H1 (cell line): ENCODE measurements at regions not wholly inside any gene's neighbourhood (a gene's known extent, or its start where the extent isn't known, plus 50 kb on each side); places are given as distances from the start of the nearest gene placed in this dataset.

ENCODE experiments used
- CTCF ChIA-PET: fragments of 300-600 bp; sonication (Branson Sonifier 250); formaldehyde crosslinking; loops from one replicate; lab custom pipeline; 2021; ENCODE audit not compliant: partially characterized antibody; lab: Charles Lee
- POLR2A ChIA-PET: fragments of 300-600 bp; sonication (Branson Sonifier 250); formaldehyde crosslinking; loops from one replicate; lab custom pipeline; 2021; ENCODE audit warnings: inconsistent platforms; ENCODE audit not compliant: partially characterized antibody; lab: Charles Lee
- DNase-seq, 2 experiments: peaks; one replicate each; pipeline versions ENCODE4 v3.0.0 to v3.0.0-alpha.2; 2010 to 2022; ENCODE audit warnings: low spot score in 2 of 2, low read depth in 1 of 2, mixed read lengths in 1 of 2
- FAIRE-seq: peaks from 2 replicates; lab custom pipeline; 2011; peaks lifted over from hg19 to GRCh38; lab: Jason Lieb, UNC
- H2AFZ ChIP-seq: 2 replicates; pipeline ENCODE4 v1.8.1; 2012; ENCODE audit warnings: low read length, inconsistent platforms
- H2AK5ac ChIP-seq: 2 replicates; pipeline ENCODE4 v1.6.1; 2013; ENCODE audit warnings: low read depth, low read length
- H2BK120ac ChIP-seq: replicated peaks from 2 replicates; pipeline ENCODE3; 2013; ENCODE audit warnings: low read depth, low read length, inconsistent platforms
- H2BK12ac ChIP-seq: 2 replicates; pipeline ENCODE4 v1.6.1; 2013; ENCODE audit warnings: low read depth, low read length
- H2BK15ac ChIP-seq: 2 replicates; pipeline ENCODE4 v1.6.1; 2013; ENCODE audit warnings: low read length
- H2BK20ac ChIP-seq: 2 replicates; pipeline ENCODE4 v1.6.1; 2013; ENCODE audit warnings: low read length
- H2BK5ac ChIP-seq: 2 replicates; pipeline ENCODE4 v1.6.1; 2013; ENCODE audit warnings: low read depth, low read length
- H3K14ac ChIP-seq: 2 replicates; pipeline ENCODE4 v1.6.1; 2013; ENCODE audit warnings: inconsistent platforms; ENCODE audit not compliant: insufficient read length
- H3K18ac ChIP-seq: 2 replicates; pipeline ENCODE4 v1.6.1; 2013; ENCODE audit warnings: low read length; ENCODE audit errors: extremely low read depth
- H3K23ac ChIP-seq: 2 replicates; pipeline ENCODE4 v1.6.1; 2013; ENCODE audit warnings: inconsistent platforms; ENCODE audit not compliant: insufficient read length
- H3K23me2 ChIP-seq: 2 replicates; pipeline ENCODE4 v1.6.1; 2013; ENCODE audit warnings: low read depth, low read length
- H3K27ac ChIP-seq: 2 replicates; pipeline ENCODE4 v1.6.1; 2011; ENCODE audit warnings: low read depth, low read length, inconsistent platforms
- H3K27me3 ChIP-seq, 4 experiments: replicated peaks in 1 of 4; 1 replicate in 1 of 4; 2 replicates in 3 of 4; pipeline versions ENCODE4 v1.6.1 to v1.8.1; 2011 to 2013; ENCODE audit warnings: low read length in 3 of 4, mild to moderate bottlenecking in 3 of 4, inconsistent platforms in 2 of 4, mixed read lengths in 2 of 4, moderate library complexity in 1 of 4; ENCODE audit not compliant: control insufficient read depth in 3 of 4, insufficient read depth in 3 of 4; ENCODE audit errors: extremely low read depth in 1 of 4
- H3K36me3 ChIP-seq, 4 experiments: 2 replicates each; pipeline versions ENCODE4 v1.6.1 to v1.8.1; 2011 to 2013; ENCODE audit warnings: mild to moderate bottlenecking in 4 of 4, low read length in 3 of 4, moderate library complexity in 2 of 4, control low read depth in 1 of 4, inconsistent platforms in 1 of 4; ENCODE audit not compliant: insufficient read depth in 4 of 4, control insufficient read depth in 2 of 4
- H3K4ac ChIP-seq: replicated peaks from 2 replicates; pipeline ENCODE3; 2013; ENCODE audit warnings: low read length, low read depth, mixed read lengths, inconsistent platforms; ENCODE audit not compliant: insufficient read length
- H3K4me1 ChIP-seq, 4 experiments: replicated peaks in 1 of 4; 1 replicate in 1 of 4; 2 replicates in 3 of 4; pipeline versions ENCODE4 v1.6.1 to v1.8.1; 2011 to 2013; ENCODE audit warnings: low read length in 3 of 4, inconsistent platforms in 2 of 4, mixed read lengths in 1 of 4; ENCODE audit not compliant: insufficient read depth in 4 of 4, control insufficient read depth in 3 of 4
- H3K4me2 ChIP-seq, 2 experiments: 2 replicates each; pipeline versions ENCODE4 v1.6.1 to v1.8.1; 2011 to 2013; ENCODE audit warnings: low read depth in 2 of 2, low read length in 2 of 2, control low read depth in 1 of 2, inconsistent platforms in 1 of 2, mild to moderate bottlenecking in 1 of 2; ENCODE audit not compliant: insufficient read depth in 1 of 2
- H3K4me3 ChIP-seq, 4 experiments: fragments of 200-600, 300-600 bp in 1 of 4; sonication (generic), shearing (Covaris generic), sonication (Bioruptor Twin) in 1 of 4; 2 replicates each; pipeline versions ENCODE4 v1.5.1 to v1.8.1; 2011 to 2016; ENCODE audit warnings: low read length in 4 of 4, low read depth in 3 of 4, control low read depth in 2 of 4, inconsistent platforms in 2 of 4, mild to moderate bottlenecking in 2 of 4, mixed read lengths in 1 of 4, moderate library complexity in 1 of 4; ENCODE audit not compliant: insufficient read depth in 2 of 4; ENCODE audit errors: extremely low read depth in 1 of 4
- H3K56ac ChIP-seq: replicated peaks from 2 replicates; pipeline ENCODE3; 2013; ENCODE audit warnings: low read depth, mild to moderate bottlenecking, mixed read lengths, low read length, inconsistent platforms; ENCODE audit not compliant: insufficient read length
- H3K79me1 ChIP-seq: 2 replicates; pipeline ENCODE4 v1.6.1; 2013; ENCODE audit warnings: low read depth, low read length, control low read depth
- H3K79me2 ChIP-seq, 2 experiments: 2 replicates each; pipeline versions ENCODE4 v1.6.1 to v1.8.1; 2012 to 2013; ENCODE audit warnings: low read length in 2 of 2, mild to moderate bottlenecking in 2 of 2, inconsistent platforms in 1 of 2; ENCODE audit not compliant: insufficient read depth in 2 of 2, control insufficient read depth in 1 of 2
- H3K9ac ChIP-seq, 4 experiments: replicated peaks in 1 of 4; 1 replicate in 1 of 4; 2 replicates in 3 of 4; pipeline versions ENCODE4 v1.6.1 to v1.8.1; 2011 to 2013; ENCODE audit warnings: low read depth in 3 of 4, low read length in 3 of 4, control low read depth in 2 of 4, mild to moderate bottlenecking in 2 of 4, moderate library complexity in 2 of 4, inconsistent platforms in 1 of 4; ENCODE audit errors: extremely low read depth in 1 of 4
- H3K9me3 ChIP-seq, 2 experiments: 2 replicates each; pipeline versions ENCODE4 v1.6.1 to v1.8.1; 2012 to 2013; ENCODE audit warnings: mild to moderate bottlenecking in 2 of 2, moderate library complexity in 2 of 2, control low read depth in 1 of 2, inconsistent platforms in 1 of 2, low read depth in 1 of 2, low read length in 1 of 2, mixed read lengths in 1 of 2; ENCODE audit not compliant: insufficient read depth in 2 of 2
- H4K20me1 ChIP-seq, 2 experiments: replicated peaks in 1 of 2; 2 replicates each; pipeline versions ENCODE3 to v1.8.1; 2011 to 2013; ENCODE audit warnings: inconsistent platforms in 2 of 2, low read length in 2 of 2, mild to moderate bottlenecking in 1 of 2; ENCODE audit not compliant: insufficient read depth in 2 of 2, control insufficient read depth in 1 of 2
- H4K5ac ChIP-seq: 2 replicates; pipeline ENCODE4 v1.6.1; 2013; ENCODE audit warnings: low read length, low read depth, mixed read lengths, inconsistent platforms; ENCODE audit not compliant: insufficient read length
- H4K8ac ChIP-seq: 2 replicates; pipeline ENCODE4 v1.8.0; 2013; ENCODE audit warnings: mild to moderate bottlenecking, moderate library complexity, low read length, inconsistent platforms; ENCODE audit not compliant: insufficient read depth; ENCODE audit errors: extremely low read depth
- H4K91ac ChIP-seq: replicated peaks from 2 replicates; pipeline ENCODE3; 2013; ENCODE audit warnings: low read length, mixed read lengths, inconsistent platforms; ENCODE audit not compliant: insufficient read length
- BACH1 ChIP-seq: IDR thresholded peaks from 2 replicates; pipeline ENCODE4 v1.6.1; 2012; ENCODE audit warnings: low read length, improper control_type of control experiment
- CBX8 ChIP-seq: fragments of 300-800, 300-1000 bp; sonication (generic); IDR thresholded peaks from 2 replicates; pipeline ENCODE4 v1.7.1; 2016; ENCODE audit warnings: low read depth, low read length, borderline replicate concordance
- E2F6 ChIP-seq: IDR thresholded peaks from 2 replicates; pipeline ENCODE4 v1.6.1; 2012; ENCODE audit warnings: inconsistent platforms
- GABPA ChIP-seq: IDR thresholded peaks from 2 replicates; pipeline ENCODE4 v1.6.1; 2011; ENCODE audit warnings: mild to moderate bottlenecking, low read length, moderate library complexity, borderline replicate concordance; ENCODE audit not compliant: insufficient read depth
- KDM1A ChIP-seq: fragments of 200-600, 300-600 bp; sonication (generic); IDR thresholded peaks from 2 replicates; pipeline ENCODE4 v1.7.1; 2016; ENCODE audit warnings: mild to moderate bottlenecking, low read length, borderline replicate concordance
- SP1 ChIP-seq: IDR thresholded peaks from 2 replicates; pipeline ENCODE4 v1.6.1; 2011; ENCODE audit warnings: low read depth, low read length
- TAF7 ChIP-seq: optimal IDR thresholded peaks from 2 replicates; pipeline ENCODE3; 2011; ENCODE audit warnings: low read depth, mild to moderate bottlenecking, inconsistent platforms, low read length, moderate library complexity, borderline replicate concordance
- WGBS, 2 experiments: shearing (Covaris generic) in 1 of 2; methylation state at CpG; one replicate each; pipeline versions ENCODE4 v1.1.6 to v1.1.7; 2013 to 2015; ENCODE audit warnings: low lambda C conversion rate in 2 of 2, mixed read lengths in 2 of 2, inconsistent platforms in 1 of 2, low coverage in 1 of 2, missing lambda C conversion rate in 1 of 2; ENCODE audit not compliant: insufficient replicate concordance in 2 of 2, insufficient coverage in 1 of 2, insufficient read length in 1 of 2; ENCODE audit errors: extremely low coverage in 1 of 2, missing lambda C conversion rate in 1 of 2; 5-methylcytosine and 5-hydroxymethylcytosine counted together

GRCh38 chr18:72407048-72407447, 137.1 kb downstream of the CBLN2 start:
- H3K36me3 ChIP-seq: no peaks in the 10 kb centered on the region
- no peak overlapping the region for H2BK20ac ChIP-seq
- no peak overlapping the region for H4K91ac ChIP-seq
- no peak overlapping the region for H3K27ac ChIP-seq
- no peak overlapping the region for H3K18ac ChIP-seq
- H4K8ac ChIP-seq: no peak overlapping the region
- H3K4me3 ChIP-seq: no peak overlapping the region
- H3K14ac ChIP-seq: no peak overlapping the region
- no peak overlapping the region for H3K9ac ChIP-seq
- no peak overlapping the region for H3K23ac ChIP-seq
- no peak overlapping the region for H2BK12ac ChIP-seq
- H3K9me3 ChIP-seq: peaks cover 61 to 69% of the 10 kb centered on the region in 2 experiments
- FAIRE-seq: no peak
- H3K27me3 ChIP-seq: no peaks in the 10 kb centered on the region
- no peak overlapping the region for H2BK120ac ChIP-seq
- H2BK15ac ChIP-seq: no peak overlapping the region
- no peaks in the 10 kb centered on the region for H3K23me2 ChIP-seq
- no peak for DNase-seq
- no peak for TF ChIP-seq BACH1
- TF ChIP-seq KDM1A: no peak
- no peak for TF ChIP-seq E2F6
- no peak for TF ChIP-seq SP1
- no peak for TF ChIP-seq CBX8
- TF ChIP-seq GABPA: no peak
- no peak for TF ChIP-seq TAF7
- TF ChIP-seq, all 59 proteins: peak for 0
- Histone ChIP-seq H4K5ac (no peak overlapping the region), H2AFZ (no peak overlapping the region), H3K4me1 (no peaks in the 10 kb centered on the region), H3K79me2 (no peaks in the 10 kb centered on the region), H3K79me1 (no peaks in the 10 kb centered on the region), H3K4ac (no peak overlapping the region), H3K4me2 (no peak overlapping the region), H4K20me1 (no peaks in the 10 kb centered on the region), H3K56ac (no peak overlapping the region), H2BK5ac (no peak overlapping the region), H2AK5ac (no peak overlapping the region)
- 81% methylated on average over 2 of the region's 2 CpGs; no CpG with 5 or more reads in 1 of the 2 experiments for WGBS, 2 experiments
- POLR2A ChIA-PET: no interaction called here
- CTCF ChIA-PET: no interaction called here
